HepG2 (cell line): ENCODE measurements at regions not wholly inside any gene's neighbourhood (a gene's known extent, or its start where the extent isn't known, plus 50 kb on each side); places are given as distances from the start of the nearest gene placed in this dataset.

Experiments
- ATAC-seq: fragments of 200-7000 bp; cut with Tn5 transposase; 3 replicates; pipeline ENCODE4 v1.9.1; 2020; ENCODE audit warnings: mild to moderate bottlenecking, moderate library complexity
- BruUV-seq: library from RNA; stranded (reverse); fragments of 400-500 nt; replicated peaks from 2 replicates; lab custom pipeline; 2021; lab: Mats Ljungman, UMichigan
- CTCF ChIA-PET: fragments of 300-600 bp; formaldehyde crosslinking; extraction: SDS; loops from one replicate; lab custom pipeline; 2021; ENCODE audit warnings: low total read pairs, inconsistent platforms, low intra/inter-chr PET ratio; lab: Yijun Ruan, JAX
- POLR2A ChIA-PET: fragments of 350-600 bp; sonication (Branson Sonifier 250); formaldehyde crosslinking; loops from one replicate; lab custom pipeline; 2020; ENCODE audit warnings: antibody characterized with exemption, inconsistent platforms; lab: Yijun Ruan, JAX
- DNase-seq: peaks from one replicate; pipeline ENCODE4 v3.0.0-alpha.2; 2015; ENCODE audit warnings: low spot score
- FAIRE-seq: peaks from 3 replicates; lab custom pipeline; 2011; peaks lifted over from hg19 to GRCh38; lab: Jason Lieb, UNC
- H2AFZ ChIP-seq: one replicate; pipeline ENCODE4 v1.6.1; 2011; ENCODE audit warnings: low read length, inconsistent platforms
- H3K27ac ChIP-seq: fragments of 300-600 bp; 3 replicates; pipeline ENCODE4 v1.8.0; 2011; ENCODE audit warnings: mixed run types, mild to moderate bottlenecking, mixed read lengths, low read length, inconsistent platforms; ENCODE audit not compliant: insufficient read depth; ENCODE audit errors: extremely low read length
- H3K27me3 ChIP-seq, 2 experiments: fragments of 200-600 bp in 1 of 2; 2 replicates in 1 of 2; 3 replicates in 1 of 2; pipeline versions ENCODE4 v1.6.0 to v1.8.0; 2011; ENCODE audit warnings: low read length in 2 of 2, mild to moderate bottlenecking in 2 of 2, moderate library complexity in 2 of 2, inconsistent platforms in 1 of 2; ENCODE audit not compliant: insufficient read depth in 2 of 2, control insufficient read depth in 1 of 2
- H3K36me3 ChIP-seq, 2 experiments: fragments of 200-600 bp in 1 of 2; replicated peaks in 1 of 2; 2 replicates in 1 of 2; 3 replicates in 1 of 2; pipeline versions ENCODE4 v1.5.1 to v1.8.0; 2011; ENCODE audit warnings: low read length in 2 of 2, inconsistent platforms in 1 of 2; ENCODE audit not compliant: insufficient read depth in 2 of 2, control insufficient read depth in 1 of 2
- H3K4me1 ChIP-seq: 2 replicates; pipeline ENCODE4 v1.5.1; 2012; ENCODE audit warnings: low read length, inconsistent platforms; ENCODE audit not compliant: insufficient read depth
- H3K4me2 ChIP-seq: 2 replicates; pipeline ENCODE4 v1.6.0; 2011; ENCODE audit warnings: low read depth, low read length, inconsistent platforms
- H3K4me3 ChIP-seq, 3 experiments: fragments of 200-600 bp in 1 of 3; sonication (generic), shearing (Covaris generic) in 1 of 3; replicated peaks in 1 of 3; 2 replicates each; pipeline ENCODE4 v1.5.1; 2011 to 2016; ENCODE audit warnings: low read length in 3 of 3, inconsistent platforms in 2 of 3, low read depth in 2 of 3, mild to moderate bottlenecking in 2 of 3, control low read depth in 1 of 3, mixed read lengths in 1 of 3; ENCODE audit not compliant: insufficient read depth in 1 of 3
- H3K79me2 ChIP-seq: one replicate; pipeline ENCODE4 v1.6.1; 2011; ENCODE audit warnings: low read length, inconsistent platforms; ENCODE audit not compliant: insufficient read depth
- H3K9ac ChIP-seq: 2 replicates; pipeline ENCODE4 v1.6.0; 2011; ENCODE audit warnings: mild to moderate bottlenecking, low read depth, low read length, inconsistent platforms; ENCODE audit not compliant: insufficient read depth
- H3K9me3 ChIP-seq: 2 replicates; pipeline ENCODE4 v1.5.1; 2012; ENCODE audit warnings: mild to moderate bottlenecking, low read length
- H4K20me1 ChIP-seq: 2 replicates; pipeline ENCODE4 v1.6.0; 2011; ENCODE audit warnings: inconsistent platforms, mild to moderate bottlenecking, low read length, moderate library complexity; ENCODE audit not compliant: insufficient read depth
- GABPA ChIP-seq, 2 experiments: IDR thresholded peaks; 2 replicates each; pipeline ENCODE4 v1.6.1; 2011 to 2016; ENCODE audit warnings: low read depth in 2 of 2, low read length in 1 of 2, missing biosample characterization in 1 of 2, missing genetic modification characterization in 1 of 2
- HMGXB4 ChIP-seq, 2 experiments: sonication (generic) in 1 of 2; formaldehyde crosslinking in 1 of 2; IDR thresholded peaks; 2 replicates each; pipeline versions ENCODE4 v1.4.0 to v1.6.1; 2018 to 2020; ENCODE audit warnings: missing genetic modification reagents in 2 of 2, borderline replicate concordance in 1 of 2, low read depth in 1 of 2, mild to moderate bottlenecking in 1 of 2, missing biosample characterization in 1 of 2
- HNRNPLL ChIP-seq: fragments of 200-400 bp; formaldehyde crosslinking; IDR thresholded peaks from 2 replicates; pipeline ENCODE4 v1.6.1; 2017; ENCODE audit warnings: mild to moderate bottlenecking, low read depth, low read length; ENCODE audit not compliant: poor library complexity, severe bottlenecking
- KDM3A ChIP-seq: IDR thresholded peaks from 2 replicates; pipeline ENCODE4 v1.6.1; 2018; ENCODE audit warnings: low read depth, missing compliant biosample characterization
- NCOA5 ChIP-seq: sonication (generic); formaldehyde crosslinking; IDR thresholded peaks from 2 replicates; pipeline ENCODE4 v1.4.0; 2020; ENCODE audit warnings: missing genetic modification reagents
- SAFB2 ChIP-seq: sonication (generic); formaldehyde crosslinking; IDR thresholded peaks from 2 replicates; pipeline ENCODE4 v1.5.1; 2020; ENCODE audit warnings: missing genetic modification reagents, low read depth, mild to moderate bottlenecking, borderline replicate concordance
- SMARCC2 ChIP-seq: fragments of 450-650 bp; IDR thresholded peaks from 2 replicates; pipeline ENCODE4 v1.6.1; 2017; ENCODE audit warnings: antibody characterized with exemption, mild to moderate bottlenecking
- ZBED4 ChIP-seq: sonication (generic); formaldehyde crosslinking; IDR thresholded peaks from 2 replicates; pipeline ENCODE4 v1.4.0; 2020; ENCODE audit warnings: missing genetic modification reagents, borderline replicate concordance
- ZNF12 ChIP-seq: sonication (generic); formaldehyde crosslinking; IDR thresholded peaks from 2 replicates; pipeline ENCODE4 v1.5.0; 2020; ENCODE audit warnings: missing genetic modification reagents
- WGBS: methylation state at CpG from one replicate; pipeline ENCODE4 v1.1.6; 2017; ENCODE audit warnings: low lambda C conversion rate; 5-methylcytosine and 5-hydroxymethylcytosine counted together
- in situ Hi-C: cut with HindIII; loops from 2 replicates; pipeline ENCODE4 v1.10.0; 2017; ENCODE audit warnings: low pct_unique_long_range_greater_than_20kb; ENCODE audit not compliant: extremely low pct_ligation_motif_present
- intact Hi-C: fragments of 100-400 bp; cut with micrococcal nuclease; formaldehyde crosslinking; loops from one replicate; pipeline ENCODE4 v1.10.0; 2022; ENCODE audit not compliant: unreplicated experiment

DNA sequence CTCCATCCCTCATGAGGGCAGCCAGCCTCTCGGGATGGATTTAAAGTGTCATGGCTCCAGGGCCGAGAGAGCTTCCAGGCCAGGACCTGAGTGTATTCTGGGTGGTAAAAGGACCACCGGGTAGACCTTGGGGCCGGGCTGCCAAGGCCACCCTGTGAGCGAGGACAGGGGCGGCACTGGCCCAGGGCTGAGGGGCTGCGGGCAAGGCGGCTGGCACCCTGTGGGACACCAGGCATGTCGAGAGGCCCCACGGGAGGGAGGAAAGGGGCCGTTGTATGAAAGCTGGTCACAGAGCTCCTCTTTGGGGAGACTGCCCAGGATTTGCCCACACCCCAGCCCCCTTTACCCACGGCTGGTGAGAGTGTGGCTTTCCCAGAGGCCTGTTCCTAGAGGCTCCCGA is 92.3 kb upstream of the RTL6 start:
- H2AFZ ChIP-seq = no peak overlapping the region
- no CpG with 5 or more reads among the region's 13 CpGs for WGBS
- FAIRE-seq (no peak), ATAC-seq (no peak), DNase-seq (no peak)
- TF ChIP-seq SMARCC2 (no peak), NCOA5 (no peak), ZNF12 (no peak), HNRNPLL (no peak), SAFB2 (CRISPR knock-in tag) (no peak), GABPA (IDR thresholded peaks at IDR 0.05; ENCODE audit: low read depth, low read length) (no peak), GABPA (CRISPR knock-in tag; IDR thresholded peaks at IDR 0.05; ENCODE audit: low read depth) (no peak), KDM3A (CRISPR knock-in tag) (no peak), ZBED4 (no peak), HMGXB4 (CRISPR knock-in tag; IDR thresholded peaks at IDR 0.05; ENCODE audit: borderline replicate concordance in 1 of 2, low read depth in 1 of 2) (no peak)
- no peaks in the 10 kb centered on the region for H3K4me1 ChIP-seq
- H4K20me1 ChIP-seq = no peaks in the 10 kb centered on the region
- peaks cover 5 to 56% of the 10 kb centered on the region in 2 experiments; a peak in 4 of 5 replicates for H3K27me3 ChIP-seq
- no peaks in the 10 kb centered on the region for H3K9me3 ChIP-seq
- no peak overlapping the region for H3K4me3 ChIP-seq
- no TSS peak for BruUV-seq
- CTCF ChIA-PET = no interaction called here
- H3K36me3 ChIP-seq = no peaks in the 10 kb centered on the region
- H3K79me2 ChIP-seq = no peaks in the 10 kb centered on the region
- H3K4me2 ChIP-seq = no peak overlapping the region
- POLR2A ChIA-PET = no interaction called here
- in situ Hi-C loops (no loop called here), intact Hi-C loops (no loop called here)
- H3K9ac ChIP-seq = no peak overlapping the region
- no peak overlapping the region for H3K27ac ChIP-seq
